ENCODE measurements at regions not wholly inside any gene's neighbourhood (a gene's known extent, or its start where the extent isn't known, plus 50 kb on each side); places are given as distances from the start of the nearest gene placed in this dataset.

- Histone ChIP-seq H3K4me1 (ENCODE audit: control insufficient read depth, extremely low read depth, insufficient read depth, low read length) (no peaks in the 10 kb centered on the region), H3K27ac (ENCODE audit: insufficient read depth, low read depth, low read length) (no peak overlapping the region), H3K27me3 (ENCODE audit: control insufficient read depth in 2 of 2, insufficient read depth in 2 of 2, low read length in 2 of 2) (no peaks in the 10 kb centered on the region), H3K4me2 (ENCODE audit: insufficient read depth, low read length) (no peak overlapping the region), H3K79me2 (ENCODE audit: control insufficient read depth, insufficient read depth, low read length) (no peaks in the 10 kb centered on the region), H3K9me3 (replicated peaks; ENCODE audit: control insufficient read depth, insufficient read depth, low read length) (peaks cover 4% of the 10 kb centered on the region), H2AFZ (ENCODE audit: low read depth, low read length) (no peak overlapping the region), H3K9me1 (replicated peaks; ENCODE audit: control insufficient read depth, extremely low read depth, insufficient read depth, low read length) (no peaks in the 10 kb centered on the region), H3K4me3 (replicated peaks in 1 of 3; ENCODE audit: insufficient read depth in 1 of 3, low read depth in 1 of 3, low read length in 3 of 3) (no peak overlapping the region), H4K20me1 (replicated peaks; ENCODE audit: control insufficient read depth, extremely low read depth, insufficient read depth, low read length) (no peaks in the 10 kb centered on the region), H3K36me3 (ENCODE audit: control insufficient read depth in 2 of 2, extremely low read depth in 1 of 2, insufficient read depth in 2 of 2, low read length in 2 of 2) (no peaks in the 10 kb centered on the region), H3K9ac (replicated peaks; ENCODE audit: extremely low read depth, insufficient read depth, low read length) (no peak overlapping the region)
- dilution Hi-C loops (cut with MboI; ENCODE audit: extremely low pct_ligation_motif_present, low sequenced_read_pairs) (no loop called here), intact Hi-C loops (cut with micrococcal nuclease) (no loop called here)
- ChIA-PET CTCF (no interaction called here), POLR2A (no interaction called here)
- BruUV-seq (replicated peaks), result no TSS peak
- no peak for FAIRE-seq
- no peak for DNase-seq (ENCODE audit: low read depth, low spot score)
- no peak for TF ChIP-seq POLR2AphosphoS5 (IDR thresholded peaks at IDR 0.05; ENCODE audit: insufficient read depth, low read depth, low read length)
- no peak for TF ChIP-seq POLR2A (IDR thresholded peaks at IDR 0.05; ENCODE audit: low read depth, low read length)
- TF ChIP-seq CTCF (IDR thresholded peaks at IDR 0.05; ENCODE audit: extremely low read depth in 1 of 2, insufficient read depth in 1 of 2, low read depth in 1 of 2, low read length in 2 of 2), result no peak
- TF ChIP-seq FOS (IDR thresholded peaks at IDR 0.05; ENCODE audit: borderline replicate concordance, insufficient read depth, low read length), result no peak
- TF ChIP-seq, protein P1, sequence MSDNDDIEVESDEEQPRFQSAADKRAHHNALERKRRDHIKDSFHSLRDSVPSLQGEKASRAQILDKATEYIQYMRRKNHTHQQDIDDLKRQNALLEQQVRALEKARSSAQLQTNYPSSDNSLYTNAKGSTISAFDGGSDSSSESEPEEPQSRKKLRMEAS (IDR thresholded peaks at IDR 0.05; ENCODE audit: insufficient read depth, insufficient read length), result no peak
- no peak for TF ChIP-seq GATA2 (IDR thresholded peaks at IDR 0.05; ENCODE audit: insufficient read depth, insufficient read length, low read depth, low read length)
- TF ChIP-seq JUN (IDR thresholded peaks at IDR 0.05; ENCODE audit: borderline replicate concordance, insufficient read depth, insufficient read length, low read depth), result no peak
- no peak for TF ChIP-seq MYC (IDR thresholded peaks at IDR 0.05; ENCODE audit: low read depth, low read length)
- no peak for TF ChIP-seq EZH2 (IDR thresholded peaks at IDR 0.05; ENCODE audit: borderline replicate concordance, low read depth, low read length, severe bottlenecking)
Observed at GRCh38 chr10:131560166-131560565, 248.6 kb upstream of the TCERG1L start.
